Thyroid gland (tissue), 4 donors: ENCODE measurements at regions not wholly inside any gene's neighbourhood (a gene's known extent, or its start where the extent isn't known, plus 50 kb on each side); places are given as distances from the start of the nearest gene placed in this dataset.

Experiments used
- POLR2A ChIP-seq, 2 donors: fragments of 450-650 bp; IDR thresholded peaks; one replicate each; pipeline ENCODE4 v1.6.1; 2017; ENCODE audit warnings: antibody characterized with exemption in 2 of 2, mild to moderate bottlenecking in 2 of 2, moderate library complexity in 1 of 2
- TF ChIP-seq, protein P1 (sequence below), 6 experiments: fragments of 200-600 bp in 3 of 6; fragments of 450-650 bp in 3 of 6; sonication (generic) in 3 of 6; IDR thresholded peaks; one replicate each; pipeline ENCODE4 v1.5.1; 2016 to 2019; ENCODE audit warnings: antibody characterized with exemption in 6 of 6, mild to moderate bottlenecking in 2 of 6, inconsistent platforms in 1 of 6, moderate library complexity in 1 of 6

DNA sequence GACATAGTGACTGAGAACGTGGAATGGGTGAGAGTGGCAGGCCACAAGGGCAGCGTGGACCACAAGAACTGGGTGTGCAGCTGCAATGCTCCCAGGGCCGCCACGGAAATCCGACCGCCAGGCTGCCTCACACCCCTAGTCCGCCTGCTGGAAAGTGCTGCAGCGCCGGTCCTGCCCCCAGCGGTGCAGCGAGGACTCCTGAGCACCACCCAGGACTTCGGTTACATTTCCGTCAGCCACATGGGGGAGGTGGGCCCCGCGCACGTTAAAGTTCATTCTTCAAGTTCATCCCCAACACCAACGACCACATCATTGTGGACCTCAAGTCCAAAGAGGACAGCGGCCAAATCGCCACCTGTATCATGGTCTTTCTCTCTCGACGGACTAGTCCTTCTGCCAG is 126.1 kb upstream of the CARMIL1 start:
- TF ChIP-seq, protein P1, sequence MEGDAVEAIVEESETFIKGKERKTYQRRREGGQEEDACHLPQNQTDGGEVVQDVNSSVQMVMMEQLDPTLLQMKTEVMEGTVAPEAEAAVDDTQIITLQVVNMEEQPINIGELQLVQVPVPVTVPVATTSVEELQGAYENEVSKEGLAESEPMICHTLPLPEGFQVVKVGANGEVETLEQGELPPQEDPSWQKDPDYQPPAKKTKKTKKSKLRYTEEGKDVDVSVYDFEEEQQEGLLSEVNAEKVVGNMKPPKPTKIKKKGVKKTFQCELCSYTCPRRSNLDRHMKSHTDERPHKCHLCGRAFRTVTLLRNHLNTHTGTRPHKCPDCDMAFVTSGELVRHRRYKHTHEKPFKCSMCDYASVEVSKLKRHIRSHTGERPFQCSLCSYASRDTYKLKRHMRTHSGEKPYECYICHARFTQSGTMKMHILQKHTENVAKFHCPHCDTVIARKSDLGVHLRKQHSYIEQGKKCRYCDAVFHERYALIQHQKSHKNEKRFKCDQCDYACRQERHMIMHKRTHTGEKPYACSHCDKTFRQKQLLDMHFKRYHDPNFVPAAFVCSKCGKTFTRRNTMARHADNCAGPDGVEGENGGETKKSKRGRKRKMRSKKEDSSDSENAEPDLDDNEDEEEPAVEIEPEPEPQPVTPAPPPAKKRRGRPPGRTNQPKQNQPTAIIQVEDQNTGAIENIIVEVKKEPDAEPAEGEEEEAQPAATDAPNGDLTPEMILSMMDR (IDR thresholded peaks at IDR 0.05), result no peak
- TF ChIP-seq POLR2A (IDR thresholded peaks at IDR 0.05), result no peak
